Effector memory CD8-positive, alpha-beta T cell (primary cell): ENCODE measurements at regions not wholly inside any gene's neighbourhood (a gene's known extent, or its start where the extent isn't known, plus 50 kb on each side); places are given as distances from the start of the nearest gene placed in this dataset.

Experiments
- ATAC-seq: fragments of 150-1000 bp; cut with Tn5 transposase; replicated peaks from 2 replicates; pipeline ENCODE4 v1.10.0; 2021; ENCODE audit warnings: mild to moderate bottlenecking, moderate library complexity
- DNase-seq, 3 experiments: peaks; one replicate each; pipeline ENCODE4 v3.0.0; 2021
- H3K27ac Mint-ChIP-seq, 2 donors: one replicate each; pipeline ENCODE4 v1.8.0; 2022; ENCODE audit warnings: mild to moderate bottlenecking in 2 of 2, mixed read lengths in 2 of 2, moderate library complexity in 2 of 2
- H3K27me3 Mint-ChIP-seq, 2 donors: one replicate each; pipeline ENCODE4 v1.8.0; 2022; ENCODE audit warnings: mixed read lengths in 2 of 2
- H3K36me3 Mint-ChIP-seq: one replicate; pipeline ENCODE4 v1.8.0; 2022; ENCODE audit warnings: mild to moderate bottlenecking, moderate library complexity, mixed read lengths; ENCODE audit not compliant: insufficient read depth
- H3K4me1 Mint-ChIP-seq, 2 donors: one replicate each; pipeline ENCODE4 v1.8.0; 2022; ENCODE audit warnings: low read depth in 2 of 2, mixed read lengths in 2 of 2
- H3K4me3 Mint-ChIP-seq, 2 donors: one replicate each; pipeline ENCODE4 v1.8.0; 2022; ENCODE audit warnings: mild to moderate bottlenecking in 2 of 2, mixed read lengths in 2 of 2, moderate library complexity in 2 of 2
- H3K9me3 Mint-ChIP-seq, 2 donors: one replicate each; pipeline ENCODE4 v1.8.0; 2022; ENCODE audit warnings: mixed read lengths in 2 of 2

- H3K9me3 Mint-ChIP-seq = no peaks in the 10 kb centered on the region
- ATAC-seq = no peak
- no peak overlapping the region for H3K27ac Mint-ChIP-seq
- H3K4me1 Mint-ChIP-seq = no peaks in the 10 kb centered on the region
- no peaks in the 10 kb centered on the region for H3K36me3 Mint-ChIP-seq
- no peak overlapping the region for H3K4me3 Mint-ChIP-seq
- no peak for DNase-seq
- peaks cover 7 to 53% of the 10 kb centered on the region in 2 donors for H3K27me3 Mint-ChIP-seq
These were observed 408.5 kb upstream of the SULF2 start for GRCh38 chr20:48193627-48194425.

GRCh38 chr20:48192109-48192508 is 406.8 kb upstream of the SULF2 start:
- ATAC-seq (no peak), DNase-seq (no peak)
- peaks cover 11 to 53% of the 10 kb centered on the region in 2 donors for H3K27me3 Mint-ChIP-seq
- H3K9me3 Mint-ChIP-seq = no peaks in the 10 kb centered on the region
- no peaks in the 10 kb centered on the region for H3K4me1 Mint-ChIP-seq
- H3K27ac Mint-ChIP-seq = no peak overlapping the region
- no peak overlapping the region for H3K4me3 Mint-ChIP-seq
- H3K36me3 Mint-ChIP-seq = no peaks in the 10 kb centered on the region

- Mint-ChIP-seq H3K36me3 (no peaks in the 10 kb centered on the region), H3K9me3 (no peaks in the 10 kb centered on the region), H3K27ac (no peak overlapping the region), H3K4me3 (no peak overlapping the region), H3K4me1 (no peaks in the 10 kb centered on the region), H3K27me3 (peaks cover 18 to 47% of the 10 kb centered on the region in 2 donors)
- no peak for ATAC-seq
- no peak for DNase-seq
These were observed 405.9 kb upstream of the SULF2 start for GRCh38 chr20:48191200-48191599.

- ATAC-seq = no peak
- H3K9me3 Mint-ChIP-seq = no peaks in the 10 kb centered on the region
These were observed 405.5 kb upstream of the SULF2 start for GRCh38 chr20:48190757-48191156.

GRCh38 chr20:48189181-48189580 is 403.9 kb upstream of the SULF2 start:
- peaks cover 12 to 27% of the 10 kb centered on the region in 2 donors for H3K27me3 Mint-ChIP-seq
- no peaks in the 10 kb centered on the region for H3K36me3 Mint-ChIP-seq
- DNase-seq = no peak
- ATAC-seq = no peak
- H3K9me3 Mint-ChIP-seq = no peaks in the 10 kb centered on the region
- no peak overlapping the region for H3K4me3 Mint-ChIP-seq
- no peak overlapping the region for H3K27ac Mint-ChIP-seq
- no peaks in the 10 kb centered on the region for H3K4me1 Mint-ChIP-seq

More at GRCh38 chr20:48190757-48191156, 405.5 kb upstream of the SULF2 start:
- Mint-ChIP-seq H3K27me3 (peaks cover 19 to 42% of the 10 kb centered on the region in 2 donors), H3K4me1 (no peaks in the 10 kb centered on the region), H3K27ac (no peak overlapping the region), H3K36me3 (no peaks in the 10 kb centered on the region), H3K4me3 (no peak overlapping the region)
- DNase-seq = no peak

- ATAC-seq (no peak), DNase-seq (no peak)
- Mint-ChIP-seq H3K4me1 (no peaks in the 10 kb centered on the region), H3K36me3 (no peaks in the 10 kb centered on the region), H3K4me3 (no peak overlapping the region), H3K27ac (no peak overlapping the region), H3K27me3 (peaks cover 12 to 13% of the 10 kb centered on the region in 2 donors), H3K9me3 (no peaks in the 10 kb centered on the region)
These were observed 402.6 kb upstream of the SULF2 start for GRCh38 chr20:48187851-48188250.

- H3K4me1 Mint-ChIP-seq = no peaks in the 10 kb centered on the region
- peaks cover 12% of the 10 kb centered on the region in 2 donors for H3K27me3 Mint-ChIP-seq
- no peaks in the 10 kb centered on the region for H3K36me3 Mint-ChIP-seq
- H3K27ac Mint-ChIP-seq = no peak overlapping the region
- ATAC-seq = no peak
- no peak for DNase-seq
- no peak overlapping the region for H3K4me3 Mint-ChIP-seq
- no peaks in the 10 kb centered on the region for H3K9me3 Mint-ChIP-seq
These were observed 401.6 kb upstream of the SULF2 start for GRCh38 chr20:48186915-48187314.

GRCh38 chr20:48186447-48186846 is 401.2 kb upstream of the SULF2 start:
- no peaks in the 10 kb centered on the region for H3K9me3 Mint-ChIP-seq
- H3K4me3 Mint-ChIP-seq = no peak overlapping the region
- no peaks in the 10 kb centered on the region for H3K36me3 Mint-ChIP-seq
- no peaks in the 10 kb centered on the region for H3K4me1 Mint-ChIP-seq
- ATAC-seq (no peak), DNase-seq (no peak)
- H3K27ac Mint-ChIP-seq = no peak overlapping the region
- peaks cover 12% of the 10 kb centered on the region in 2 donors for H3K27me3 Mint-ChIP-seq

GRCh38 chr20:48184229-48184628 is 398.9 kb upstream of the SULF2 start:
- no peak overlapping the region for H3K4me3 Mint-ChIP-seq
- no peaks in the 10 kb centered on the region for H3K4me1 Mint-ChIP-seq
- no peak for ATAC-seq
- DNase-seq = no peak
- H3K27me3 Mint-ChIP-seq = peaks cover 12 to 22% of the 10 kb centered on the region in 2 donors
- no peak overlapping the region for H3K27ac Mint-ChIP-seq
- no peaks in the 10 kb centered on the region for H3K36me3 Mint-ChIP-seq
- no peaks in the 10 kb centered on the region for H3K9me3 Mint-ChIP-seq

GRCh38 chr20:48181261-48181935 is 396.1 kb upstream of the SULF2 start:
- DNase-seq (no peak), ATAC-seq (no peak)
- Mint-ChIP-seq H3K4me1 (no peaks in the 10 kb centered on the region), H3K36me3 (no peaks in the 10 kb centered on the region), H3K9me3 (no peaks in the 10 kb centered on the region), H3K27me3 (peaks cover 18 to 27% of the 10 kb centered on the region in 2 donors), H3K27ac (no peak overlapping the region), H3K4me3 (no peak overlapping the region)

- DNase-seq (no peak), ATAC-seq (no peak)
These were observed 395.3 kb upstream of the SULF2 start for GRCh38 chr20:48180618-48181017.

GRCh38 chr20:48180024-48180423 is 394.7 kb upstream of the SULF2 start:
- DNase-seq = no peak
- H3K27ac Mint-ChIP-seq = no peak overlapping the region
- peaks cover 16 to 30% of the 10 kb centered on the region in 2 donors for H3K27me3 Mint-ChIP-seq
- ATAC-seq = no peak
- H3K4me1 Mint-ChIP-seq = no peaks in the 10 kb centered on the region
- H3K9me3 Mint-ChIP-seq = no peaks in the 10 kb centered on the region
- H3K4me3 Mint-ChIP-seq = no peak overlapping the region
- no peaks in the 10 kb centered on the region for H3K36me3 Mint-ChIP-seq

More at GRCh38 chr20:48180618-48181017, 395.3 kb upstream of the SULF2 start:
- Mint-ChIP-seq H3K36me3 (no peaks in the 10 kb centered on the region), H3K27ac (no peak overlapping the region), H3K4me1 (no peaks in the 10 kb centered on the region), H3K9me3 (no peaks in the 10 kb centered on the region), H3K4me3 (no peak overlapping the region), H3K27me3 (peaks cover 16 to 30% of the 10 kb centered on the region in 2 donors)

GRCh38 chr20:48178633-48179032 is 393.4 kb upstream of the SULF2 start:
- Mint-ChIP-seq H3K36me3 (no peaks in the 10 kb centered on the region), H3K27me3 (peaks cover 16 to 38% of the 10 kb centered on the region in 2 donors), H3K27ac (no peak overlapping the region), H3K4me1 (no peaks in the 10 kb centered on the region), H3K4me3 (no peak overlapping the region), H3K9me3 (no peaks in the 10 kb centered on the region)
- no peak for DNase-seq
- ATAC-seq = no peak

GRCh38 chr20:48177058-48177457 is 391.8 kb upstream of the SULF2 start:
- no peaks in the 10 kb centered on the region for H3K9me3 Mint-ChIP-seq
- no peaks in the 10 kb centered on the region for H3K4me1 Mint-ChIP-seq
- no peak for ATAC-seq
- peaks cover 26 to 48% of the 10 kb centered on the region in 2 donors for H3K27me3 Mint-ChIP-seq
- H3K36me3 Mint-ChIP-seq = no peaks in the 10 kb centered on the region
- no peak overlapping the region for H3K27ac Mint-ChIP-seq
- H3K4me3 Mint-ChIP-seq = no peak overlapping the region
- no peak for DNase-seq
